ENCODE measurements at regions not wholly inside any gene's neighbourhood (a gene's known extent, or its start where the extent isn't known, plus 50 kb on each side); places are given as distances from the start of the nearest gene placed in this dataset.

DNA sequence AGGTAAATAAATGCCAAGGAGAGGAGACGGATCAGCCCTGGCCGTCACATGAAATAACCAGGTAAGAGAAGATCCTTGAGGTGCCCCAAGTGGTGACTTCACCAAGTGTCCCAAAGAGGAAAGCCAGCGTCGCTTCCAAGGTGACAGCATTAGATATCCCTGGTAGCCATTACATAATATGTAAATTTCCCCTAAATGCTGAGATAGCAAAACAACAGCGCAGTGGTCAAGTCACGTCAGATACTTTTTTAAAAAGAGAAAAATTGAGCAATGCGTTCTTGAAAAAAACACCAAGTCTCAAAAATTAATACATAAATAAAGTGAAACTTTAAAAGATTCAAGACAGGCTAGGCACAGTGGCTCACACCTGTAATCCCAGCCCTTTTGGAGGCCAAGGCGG lies 100.2 kb downstream of the HTR5A start:
- no peaks in the 10 kb centered on the region for H3K36me3 Mint-ChIP-seq (ENCODE audit: low read depth)
- no peaks in the 10 kb centered on the region for H3K4me1 Mint-ChIP-seq (ENCODE audit: low read depth)
- intact Hi-C loops (cut with micrococcal nuclease), result no loop called here
- H3K27ac Mint-ChIP-seq, result no peak overlapping the region
- H3K27me3 Mint-ChIP-seq, result peaks cover 4% of the 10 kb centered on the region
- no peak for ATAC-seq
- H3K4me3 Mint-ChIP-seq, result no peak overlapping the region
- DNase-seq, result no peak
- TF ChIP-seq, protein P1, sequence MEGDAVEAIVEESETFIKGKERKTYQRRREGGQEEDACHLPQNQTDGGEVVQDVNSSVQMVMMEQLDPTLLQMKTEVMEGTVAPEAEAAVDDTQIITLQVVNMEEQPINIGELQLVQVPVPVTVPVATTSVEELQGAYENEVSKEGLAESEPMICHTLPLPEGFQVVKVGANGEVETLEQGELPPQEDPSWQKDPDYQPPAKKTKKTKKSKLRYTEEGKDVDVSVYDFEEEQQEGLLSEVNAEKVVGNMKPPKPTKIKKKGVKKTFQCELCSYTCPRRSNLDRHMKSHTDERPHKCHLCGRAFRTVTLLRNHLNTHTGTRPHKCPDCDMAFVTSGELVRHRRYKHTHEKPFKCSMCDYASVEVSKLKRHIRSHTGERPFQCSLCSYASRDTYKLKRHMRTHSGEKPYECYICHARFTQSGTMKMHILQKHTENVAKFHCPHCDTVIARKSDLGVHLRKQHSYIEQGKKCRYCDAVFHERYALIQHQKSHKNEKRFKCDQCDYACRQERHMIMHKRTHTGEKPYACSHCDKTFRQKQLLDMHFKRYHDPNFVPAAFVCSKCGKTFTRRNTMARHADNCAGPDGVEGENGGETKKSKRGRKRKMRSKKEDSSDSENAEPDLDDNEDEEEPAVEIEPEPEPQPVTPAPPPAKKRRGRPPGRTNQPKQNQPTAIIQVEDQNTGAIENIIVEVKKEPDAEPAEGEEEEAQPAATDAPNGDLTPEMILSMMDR (IDR thresholded peaks at IDR 0.05), result no peak
- CTCF ChIA-PET, result no interaction called here
- H3K9me3 Mint-ChIP-seq, result no peaks in the 10 kb centered on the region
- POLR2A ChIA-PET, result no interaction called here

DNA sequence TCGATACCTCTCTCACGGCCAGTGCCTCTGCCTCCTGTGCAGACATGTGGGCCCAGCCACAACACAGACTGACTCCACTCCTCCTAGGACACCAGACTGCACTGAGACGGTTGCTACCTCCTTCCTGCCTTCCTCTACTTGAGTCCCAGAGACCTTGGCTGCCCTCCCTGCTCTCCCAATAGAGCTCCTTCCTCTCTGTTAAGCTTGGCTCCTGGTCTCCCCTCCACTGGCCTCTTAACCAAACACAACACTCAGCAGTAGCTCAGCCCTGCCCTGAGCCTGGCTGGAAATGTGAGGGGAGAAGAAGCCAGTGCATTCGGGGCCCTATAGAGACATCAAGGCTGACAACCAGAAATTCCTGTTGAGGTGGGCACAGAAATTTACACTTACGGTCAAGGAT lies 102.0 kb downstream of the HTR5A start:
- intact Hi-C loops (cut with micrococcal nuclease), result no loop called here
- Mint-ChIP-seq H3K27me3 (peaks cover 4% of the 10 kb centered on the region), H3K9me3 (peaks cover 3% of the 10 kb centered on the region), H3K4me1 (ENCODE audit: low read depth) (no peaks in the 10 kb centered on the region), H3K36me3 (ENCODE audit: low read depth) (no peaks in the 10 kb centered on the region), H3K4me3 (no peak overlapping the region), H3K27ac (no peak overlapping the region)
- no peak for ATAC-seq
- TF ChIP-seq, protein P1 (IDR thresholded peaks at IDR 0.05), result no peak
- ChIA-PET CTCF (no interaction called here), POLR2A (no interaction called here)
- no peak for DNase-seq

DNA sequence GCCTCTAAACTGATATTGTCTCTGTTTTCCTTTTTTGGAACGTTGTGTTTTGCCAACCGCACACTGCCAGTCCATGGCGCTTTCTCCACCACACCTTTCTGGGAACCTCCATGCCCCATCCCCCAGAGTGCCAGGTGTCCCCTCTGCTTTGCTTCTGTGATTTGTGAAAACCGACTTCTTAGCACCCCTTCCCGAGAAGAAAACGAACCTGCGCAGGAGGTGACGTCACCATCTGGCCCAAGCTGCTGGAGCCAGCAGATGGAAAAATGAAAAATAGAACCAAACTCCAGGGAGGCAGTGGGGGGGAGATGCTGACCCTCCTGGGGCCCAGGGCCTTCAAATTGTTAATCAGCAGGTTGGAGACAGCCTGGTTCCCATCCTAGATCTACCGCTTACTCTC lies 103.8 kb downstream of the HTR5A start:
- CTCF ChIA-PET, result no interaction called here
- Mint-ChIP-seq H3K4me3 (no peak overlapping the region), H3K27ac (no peak overlapping the region), H3K36me3 (ENCODE audit: low read depth) (no peaks in the 10 kb centered on the region), H3K9me3 (peaks cover 3% of the 10 kb centered on the region), H3K4me1 (ENCODE audit: low read depth) (no peaks in the 10 kb centered on the region), H3K27me3 (peaks cover 4% of the 10 kb centered on the region)
- DNase-seq, result no peak
- POLR2A ChIA-PET, result no interaction called here
- TF ChIP-seq, protein P1 (IDR thresholded peaks at IDR 0.05), result no peak
- intact Hi-C loops (cut with micrococcal nuclease), result no loop called here
- ATAC-seq, result no peak

DNA sequence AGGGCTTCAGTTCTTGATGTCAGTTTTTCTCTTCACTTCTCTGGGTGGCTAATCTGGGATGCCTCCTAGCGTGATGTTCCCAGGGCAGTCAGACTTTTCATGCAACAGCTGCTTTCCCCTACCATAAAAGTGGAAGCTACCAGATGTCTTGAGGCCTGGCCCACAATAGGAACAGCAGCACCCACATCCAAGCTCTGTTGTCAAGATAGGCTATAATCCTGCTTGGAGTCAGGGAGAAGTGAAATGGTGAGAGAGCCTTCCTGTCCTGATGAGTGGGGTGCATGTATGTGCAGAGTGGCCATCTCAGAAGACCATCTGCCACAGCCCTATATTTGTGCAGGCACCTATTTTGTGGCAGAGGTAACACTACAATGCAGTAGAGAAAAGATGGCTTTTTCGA lies 108.0 kb downstream of the HTR5A start:
- Mint-ChIP-seq H3K36me3 (ENCODE audit: low read depth) (no peaks in the 10 kb centered on the region), H3K4me3 (no peak overlapping the region), H3K9me3 (peaks cover 3% of the 10 kb centered on the region), H3K4me1 (ENCODE audit: low read depth) (no peaks in the 10 kb centered on the region), H3K27ac (no peak overlapping the region), H3K27me3 (peaks cover 4% of the 10 kb centered on the region)
- POLR2A ChIA-PET, result no interaction called here
- TF ChIP-seq, protein P1 (IDR thresholded peaks at IDR 0.05), result no peak
- CTCF ChIA-PET, result no interaction called here
- DNase-seq (no peak), ATAC-seq (no peak)
- intact Hi-C loops (cut with micrococcal nuclease), result no loop called here

DNA sequence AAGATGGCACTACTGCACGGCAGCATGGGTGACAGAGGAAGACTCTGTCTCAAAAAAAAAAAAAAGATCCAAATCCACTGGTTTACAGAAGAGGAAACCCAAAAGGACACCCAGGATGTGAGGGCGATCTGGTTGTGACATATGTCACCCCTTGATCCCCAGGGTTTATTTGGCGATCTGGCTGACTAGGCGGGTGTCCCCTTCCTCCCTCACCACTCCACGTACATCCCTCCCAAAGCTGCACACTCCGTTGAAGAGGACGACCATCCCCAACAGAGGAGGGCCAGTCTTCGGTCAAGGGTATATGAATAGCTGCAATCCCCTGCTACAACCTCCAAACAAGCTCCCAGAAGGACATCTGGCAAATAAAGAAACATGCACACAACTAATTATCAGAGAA lies 111.6 kb downstream of the HTR5A start:
- peaks cover 17% of the 10 kb centered on the region for H3K9me3 Mint-ChIP-seq
- ChIA-PET POLR2A (no interaction called here), CTCF (no interaction called here)
- intact Hi-C loops (cut with micrococcal nuclease), result no loop called here
- H3K27me3 Mint-ChIP-seq, result peaks cover 9% of the 10 kb centered on the region
- no peak for DNase-seq
- H3K27ac Mint-ChIP-seq, result no peak overlapping the region
- ATAC-seq, result no peak
- TF ChIP-seq, protein P1 (IDR thresholded peaks at IDR 0.05), result no peak
- no peaks in the 10 kb centered on the region for H3K4me1 Mint-ChIP-seq (ENCODE audit: low read depth)
- no peak overlapping the region for H3K4me3 Mint-ChIP-seq
- H3K36me3 Mint-ChIP-seq (ENCODE audit: low read depth), result peaks cover 7% of the 10 kb centered on the region
